Activated T-cell treated with anti-CD3 and anti-CD28 coated beads, Interleukin-2, amount 50 U/mL, for 4 hours (primary cell): ENCODE measurements at regions not wholly inside any gene's neighbourhood (a gene's known extent, or its start where the extent isn't known, plus 50 kb on each side); places are given as distances from the start of the nearest gene placed in this dataset.
A peak's percentile ranks its signal among the peaks of the same experiment; 100 is the strongest.

Experiments
- ATAC-seq, 2 donors: fragments of 200-7000 bp; cut with Tn5 transposase; one replicate each; pipeline ENCODE4 v1.10.0; 2021
- DNase-seq: peaks from one replicate; pipeline ENCODE4 v3.0.0-alpha.2; 2020
- H3K27me3 Mint-ChIP-seq: one replicate; pipeline ENCODE4 v1.8.0; 2021; ENCODE audit warnings: low read depth, mixed read lengths
- H3K36me3 Mint-ChIP-seq: one replicate; pipeline ENCODE4 v1.8.0; 2022; ENCODE audit warnings: mixed read lengths; ENCODE audit not compliant: insufficient read depth
- H3K4me1 Mint-ChIP-seq: one replicate; pipeline ENCODE4 v1.8.0; 2021; ENCODE audit warnings: low read depth, mixed read lengths
- H3K4me3 Mint-ChIP-seq: one replicate; pipeline ENCODE4 v1.8.0; 2021; ENCODE audit warnings: mild to moderate bottlenecking, moderate library complexity, mixed read lengths
- H3K9me3 Mint-ChIP-seq: one replicate; pipeline ENCODE4 v1.8.0; 2021; ENCODE audit warnings: mixed read lengths

DNA sequence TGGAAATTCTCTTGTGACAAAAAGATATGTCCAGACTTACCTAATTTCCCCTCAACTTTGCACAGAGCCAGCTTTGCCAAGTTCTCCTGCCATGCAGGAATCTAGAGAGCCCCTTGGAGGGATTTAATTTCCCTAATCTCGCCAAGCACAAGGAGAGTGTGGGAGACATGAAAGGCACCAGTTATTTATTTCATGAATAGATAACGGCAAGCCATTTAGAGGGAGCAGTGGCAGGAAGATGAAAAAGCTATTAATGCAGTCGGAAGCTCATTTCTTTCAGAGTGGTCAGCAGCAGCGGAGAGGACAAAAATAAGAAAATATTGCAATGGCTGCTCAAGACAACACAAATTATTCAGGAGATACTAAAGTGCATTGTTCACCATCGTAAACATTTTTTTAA, 150.9 kb upstream of the WSCD2 start:
- H3K9me3 Mint-ChIP-seq, result peaks cover 13% of the 10 kb centered on the region
- H3K36me3 Mint-ChIP-seq, result no peaks in the 10 kb centered on the region
- peaks cover 15% of the 10 kb centered on the region for H3K27me3 Mint-ChIP-seq
- no peak overlapping the region for H3K4me3 Mint-ChIP-seq
- DNase-seq, result no peak
- H3K4me1 Mint-ChIP-seq, result no peaks in the 10 kb centered on the region
- ATAC-seq, result no peak

DNA sequence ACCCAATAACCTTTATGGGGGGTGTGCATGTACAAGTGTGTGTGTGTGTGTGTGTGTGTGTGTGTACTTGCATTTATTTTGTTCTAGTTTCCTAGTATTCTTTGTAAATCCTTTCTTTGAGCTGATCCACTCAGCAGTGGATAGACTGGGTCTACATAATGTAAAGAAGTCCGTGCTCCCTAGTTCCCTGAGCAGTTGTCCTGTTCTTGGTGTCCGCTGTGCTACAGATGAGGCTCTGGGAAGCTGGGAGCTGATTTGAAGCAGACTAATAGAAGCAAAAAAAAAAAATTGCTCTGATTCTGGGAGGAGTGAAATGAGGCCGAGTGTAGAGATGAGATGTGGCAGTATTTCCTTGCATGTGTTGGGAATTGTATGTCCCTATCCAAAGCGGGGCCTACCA, 150.4 kb upstream of the WSCD2 start:
- ATAC-seq (no peak), DNase-seq (no peak)
- H3K36me3 Mint-ChIP-seq, result no peaks in the 10 kb centered on the region
- peaks cover 16% of the 10 kb centered on the region for H3K27me3 Mint-ChIP-seq
- peaks cover 12% of the 10 kb centered on the region for H3K9me3 Mint-ChIP-seq
- H3K4me1 Mint-ChIP-seq, result no peaks in the 10 kb centered on the region
- H3K4me3 Mint-ChIP-seq, result no peak overlapping the region

DNA sequence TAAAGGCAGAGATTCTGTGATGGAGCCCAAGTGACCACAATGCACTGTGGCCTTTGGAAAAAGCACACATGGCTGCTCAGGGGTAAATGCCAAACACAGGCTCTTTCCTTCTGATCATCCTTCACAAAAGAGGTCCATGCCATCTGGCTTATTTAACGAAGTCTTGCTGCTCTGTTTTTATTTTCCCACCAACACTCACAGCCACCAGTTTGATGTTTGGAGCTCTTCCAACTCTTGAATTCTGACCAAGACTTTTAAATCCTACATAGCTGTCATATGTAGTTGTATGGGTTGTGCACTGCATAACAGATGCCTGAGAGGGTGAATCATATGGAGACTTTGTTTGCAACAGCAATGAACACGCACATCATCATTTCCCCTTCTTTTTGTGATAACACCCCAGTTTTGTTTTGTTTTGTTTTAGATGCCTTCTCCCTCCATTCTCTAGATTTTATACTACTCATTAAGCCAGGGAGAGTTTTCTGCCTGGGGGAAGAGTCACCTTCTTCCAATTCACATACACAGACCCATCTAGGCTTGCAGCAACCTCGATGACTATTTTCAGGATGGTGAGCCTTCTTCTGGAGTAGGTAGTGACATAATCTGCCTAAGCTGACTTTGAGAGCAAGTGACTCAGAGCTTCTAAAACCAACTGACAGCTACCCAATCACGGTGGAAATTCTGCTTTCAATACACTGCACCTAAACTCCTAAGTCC, 145.2 kb upstream of the WSCD2 start:
- Mint-ChIP-seq H3K9me3 (no peaks in the 10 kb centered on the region), H3K36me3 (no peaks in the 10 kb centered on the region), H3K27me3 (peaks cover 21% of the 10 kb centered on the region), H3K4me1 (no peaks in the 10 kb centered on the region), H3K4me3 (no peak overlapping the region)
- ATAC-seq, result no peak
- no peak for DNase-seq

DNA sequence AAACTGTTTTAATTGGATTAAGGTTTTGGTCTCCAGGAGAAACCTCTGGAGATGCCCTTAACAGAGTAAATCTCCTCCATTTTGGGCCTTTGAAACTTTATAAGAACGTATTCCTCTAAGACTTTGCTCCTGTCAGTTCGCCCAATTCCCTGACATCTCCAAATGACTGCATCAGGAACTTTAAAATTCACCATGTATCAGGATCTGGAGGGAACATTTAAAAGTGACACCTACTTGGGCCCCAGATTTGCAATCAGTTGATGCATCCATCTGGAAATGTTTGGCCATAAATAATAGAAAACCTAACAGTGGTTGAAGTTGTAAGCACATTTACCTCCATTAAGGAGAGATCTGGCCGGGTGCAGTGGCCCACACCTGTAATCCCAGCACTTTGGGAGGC, 144.1 kb upstream of the WSCD2 start:
- no peak for DNase-seq
- H3K36me3 Mint-ChIP-seq, result no peaks in the 10 kb centered on the region
- H3K27me3 Mint-ChIP-seq, result peaks cover 22% of the 10 kb centered on the region
- no peak for ATAC-seq
- H3K4me1 Mint-ChIP-seq, result no peaks in the 10 kb centered on the region
- no peaks in the 10 kb centered on the region for H3K9me3 Mint-ChIP-seq
- no peak overlapping the region for H3K4me3 Mint-ChIP-seq

DNA sequence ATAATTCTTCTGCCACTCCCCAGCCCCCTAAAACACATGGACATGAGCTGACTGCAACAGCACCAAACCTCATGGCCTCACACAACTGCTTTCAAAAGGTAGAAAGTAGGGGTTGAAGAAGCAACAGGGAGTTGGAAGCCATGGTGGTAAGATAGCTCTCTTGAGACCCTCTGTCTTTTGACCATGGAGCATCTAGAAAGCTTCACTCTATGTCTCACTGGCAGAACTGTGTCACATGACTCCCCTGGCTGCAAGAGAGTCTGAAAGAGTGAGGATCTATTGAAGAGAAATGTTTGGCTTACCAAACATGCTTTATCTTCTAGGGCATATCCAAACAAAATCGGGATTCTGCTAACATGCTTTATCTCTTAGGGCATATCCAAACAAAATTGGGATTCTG, 142.9 kb upstream of the WSCD2 start:
- peaks cover 22% of the 10 kb centered on the region for H3K27me3 Mint-ChIP-seq
- ATAC-seq, result no peak

DNA sequence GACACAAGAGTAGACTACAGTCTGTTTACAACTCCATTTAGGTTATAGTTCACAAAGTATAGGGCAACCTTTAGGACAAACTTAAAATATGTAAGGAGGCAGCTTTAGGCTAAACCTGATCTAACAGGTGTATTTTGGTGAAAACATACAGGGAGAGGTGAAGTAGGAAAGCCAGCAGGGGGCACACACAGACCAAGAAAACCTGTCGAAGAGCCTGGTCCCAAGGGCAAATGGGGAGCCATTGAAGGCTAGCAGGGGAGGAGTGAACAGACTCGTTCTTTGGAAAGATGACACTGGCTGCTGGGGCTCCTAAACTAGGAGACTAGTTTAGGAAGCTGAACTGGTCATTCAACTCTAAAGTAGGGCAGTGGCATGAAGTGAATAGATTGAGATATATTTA, 138.8 kb upstream of the WSCD2 start:
- ATAC-seq, result no peak
- H3K9me3 Mint-ChIP-seq, result no peaks in the 10 kb centered on the region
- no peaks in the 10 kb centered on the region for H3K36me3 Mint-ChIP-seq
- peaks cover 13% of the 10 kb centered on the region for H3K27me3 Mint-ChIP-seq
- H3K4me3 Mint-ChIP-seq, result no peak overlapping the region
- H3K4me1 Mint-ChIP-seq, result no peaks in the 10 kb centered on the region
- DNase-seq, result peak; percentile 14

More for the DNA sequence above, 142.9 kb upstream of the WSCD2 start:
- H3K9me3 Mint-ChIP-seq, result no peaks in the 10 kb centered on the region
- H3K4me3 Mint-ChIP-seq, result no peak overlapping the region
- DNase-seq, result no peak
- no peaks in the 10 kb centered on the region for H3K36me3 Mint-ChIP-seq
- H3K4me1 Mint-ChIP-seq, result no peaks in the 10 kb centered on the region

DNA sequence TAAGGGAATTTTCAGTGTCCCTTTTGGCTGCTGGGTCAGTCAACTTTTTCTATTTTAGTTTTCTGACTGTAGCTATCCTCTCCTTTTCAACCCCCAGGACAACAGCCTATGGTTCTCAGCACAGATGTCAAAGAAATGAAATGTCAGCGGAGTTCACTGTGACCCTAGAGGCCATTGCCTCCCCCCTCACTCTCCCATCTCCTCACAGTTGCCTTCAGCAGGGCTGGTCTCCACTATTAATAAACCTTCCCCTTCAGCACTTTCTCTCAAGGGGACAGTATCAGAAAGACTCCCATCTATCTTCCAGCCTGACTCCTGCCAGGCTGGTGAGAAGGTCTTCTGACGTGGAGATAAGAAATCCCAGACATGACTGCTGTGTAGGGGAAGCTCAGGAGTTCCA, 137.1 kb upstream of the WSCD2 start:
- peaks cover 18% of the 10 kb centered on the region for H3K27me3 Mint-ChIP-seq
- H3K9me3 Mint-ChIP-seq, result no peaks in the 10 kb centered on the region
- ATAC-seq, result no peak
- no peak overlapping the region for H3K4me3 Mint-ChIP-seq
- no peaks in the 10 kb centered on the region for H3K36me3 Mint-ChIP-seq
- no peak for DNase-seq
- H3K4me1 Mint-ChIP-seq, result no peaks in the 10 kb centered on the region

DNA sequence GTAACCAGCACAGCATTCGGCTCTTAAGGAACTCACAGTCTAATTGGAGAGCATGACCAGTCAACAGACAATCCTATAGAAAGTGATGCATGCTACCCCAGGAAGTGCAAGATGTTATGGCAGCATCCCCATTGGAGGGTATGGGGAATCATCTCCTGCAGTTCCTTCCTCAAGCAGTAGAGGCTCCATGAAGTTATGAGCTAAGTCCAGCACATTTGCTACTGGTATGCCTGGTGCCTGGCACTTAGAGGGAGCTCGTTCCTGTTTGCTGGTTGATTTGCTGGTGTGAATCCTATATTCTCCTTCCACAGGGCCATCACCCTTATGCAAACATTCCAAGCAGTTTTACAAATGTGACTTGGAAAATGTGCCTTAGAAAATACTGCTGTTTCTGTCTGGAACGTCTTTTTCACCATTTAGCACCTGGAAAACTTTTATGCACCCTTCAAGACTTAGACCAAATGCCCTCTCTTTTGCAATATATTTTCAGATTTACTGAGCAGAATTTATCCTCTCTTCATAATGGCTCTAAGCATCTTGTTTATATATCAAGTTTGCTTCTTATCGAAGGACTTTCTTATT, 136.1 kb upstream of the WSCD2 start:
- no peaks in the 10 kb centered on the region for H3K4me1 Mint-ChIP-seq
- no peak overlapping the region for H3K4me3 Mint-ChIP-seq
- H3K9me3 Mint-ChIP-seq, result peaks cover 1% of the 10 kb centered on the region
- DNase-seq, result no peak
- no peaks in the 10 kb centered on the region for H3K36me3 Mint-ChIP-seq
- ATAC-seq, result no peak
- H3K27me3 Mint-ChIP-seq, result peaks cover 21% of the 10 kb centered on the region

DNA sequence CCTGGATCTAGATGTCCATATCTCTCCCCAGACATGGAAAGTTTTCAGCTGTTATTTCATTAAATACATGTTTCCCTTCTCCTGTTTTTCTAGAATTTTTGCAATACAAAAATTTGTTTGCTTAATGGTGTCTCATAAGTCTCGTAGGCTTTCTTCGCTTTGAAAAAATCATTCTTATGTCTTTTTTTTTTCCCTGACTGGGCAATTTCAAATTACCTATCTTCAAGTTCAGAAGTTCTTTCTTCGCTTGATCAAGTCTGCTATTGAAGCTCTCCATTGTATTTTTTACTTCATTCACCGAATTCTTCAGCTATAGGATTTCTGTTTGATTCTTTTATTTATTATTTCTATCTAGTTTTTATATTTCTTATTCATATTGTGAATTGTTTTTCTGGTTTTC, 130.2 kb upstream of the WSCD2 start:
- H3K36me3 Mint-ChIP-seq, result no peaks in the 10 kb centered on the region
- H3K4me1 Mint-ChIP-seq, result no peaks in the 10 kb centered on the region
- peaks cover 16% of the 10 kb centered on the region for H3K9me3 Mint-ChIP-seq
- no peak overlapping the region for H3K4me3 Mint-ChIP-seq
- no peak for ATAC-seq
- no peak for DNase-seq
- peaks cover 38% of the 10 kb centered on the region for H3K27me3 Mint-ChIP-seq

DNA sequence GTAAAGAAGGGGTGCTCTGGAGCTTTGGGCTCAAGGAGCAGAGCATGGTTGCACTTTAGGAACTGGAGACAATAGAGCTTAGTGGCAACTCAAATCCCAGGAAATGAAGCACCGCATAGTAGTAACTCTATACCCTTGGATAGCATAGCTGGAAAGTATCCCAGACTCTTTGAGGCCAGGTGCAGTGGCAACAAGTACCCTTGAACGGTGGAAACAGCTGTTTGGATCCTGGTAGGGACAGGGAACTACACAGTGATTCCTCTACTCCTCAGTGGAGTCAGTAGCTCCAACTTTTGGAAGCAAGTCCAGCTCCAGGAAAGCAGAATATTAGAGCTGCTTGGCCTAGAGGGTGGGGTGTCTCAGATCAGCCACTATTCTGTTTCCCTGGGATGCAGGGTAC, 129.0 kb upstream of the WSCD2 start:
- no peak for ATAC-seq
- no peaks in the 10 kb centered on the region for H3K36me3 Mint-ChIP-seq
- peaks cover 37% of the 10 kb centered on the region for H3K27me3 Mint-ChIP-seq
- no peak for DNase-seq
- H3K9me3 Mint-ChIP-seq, result peaks cover 16% of the 10 kb centered on the region
- H3K4me3 Mint-ChIP-seq, result no peak overlapping the region
- H3K4me1 Mint-ChIP-seq, result no peaks in the 10 kb centered on the region

DNA sequence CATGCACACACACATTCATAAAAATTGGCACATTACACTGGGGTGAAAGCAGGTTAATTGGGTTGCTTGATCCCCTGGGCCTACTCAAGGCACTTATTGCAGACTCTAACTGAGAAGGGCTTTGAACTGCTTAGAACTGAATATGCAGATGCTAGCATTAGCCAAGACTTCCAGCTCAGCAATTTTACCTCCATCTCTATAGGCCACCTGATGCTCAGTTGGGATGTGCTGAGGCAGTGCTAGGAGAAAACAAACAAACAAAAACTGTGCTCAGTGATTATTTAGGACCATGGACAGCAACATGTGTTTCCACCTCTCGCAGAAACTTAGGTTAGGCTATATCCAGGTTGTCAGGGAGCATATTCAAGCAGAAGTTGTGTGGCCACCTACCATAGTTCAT, 124.8 kb upstream of the WSCD2 start:
- Mint-ChIP-seq H3K27me3 (peaks cover 36% of the 10 kb centered on the region), H3K4me1 (no peaks in the 10 kb centered on the region), H3K36me3 (no peaks in the 10 kb centered on the region), H3K4me3 (no peak overlapping the region), H3K9me3 (peaks cover 3% of the 10 kb centered on the region)
- DNase-seq (no peak), ATAC-seq (no peak)

DNA sequence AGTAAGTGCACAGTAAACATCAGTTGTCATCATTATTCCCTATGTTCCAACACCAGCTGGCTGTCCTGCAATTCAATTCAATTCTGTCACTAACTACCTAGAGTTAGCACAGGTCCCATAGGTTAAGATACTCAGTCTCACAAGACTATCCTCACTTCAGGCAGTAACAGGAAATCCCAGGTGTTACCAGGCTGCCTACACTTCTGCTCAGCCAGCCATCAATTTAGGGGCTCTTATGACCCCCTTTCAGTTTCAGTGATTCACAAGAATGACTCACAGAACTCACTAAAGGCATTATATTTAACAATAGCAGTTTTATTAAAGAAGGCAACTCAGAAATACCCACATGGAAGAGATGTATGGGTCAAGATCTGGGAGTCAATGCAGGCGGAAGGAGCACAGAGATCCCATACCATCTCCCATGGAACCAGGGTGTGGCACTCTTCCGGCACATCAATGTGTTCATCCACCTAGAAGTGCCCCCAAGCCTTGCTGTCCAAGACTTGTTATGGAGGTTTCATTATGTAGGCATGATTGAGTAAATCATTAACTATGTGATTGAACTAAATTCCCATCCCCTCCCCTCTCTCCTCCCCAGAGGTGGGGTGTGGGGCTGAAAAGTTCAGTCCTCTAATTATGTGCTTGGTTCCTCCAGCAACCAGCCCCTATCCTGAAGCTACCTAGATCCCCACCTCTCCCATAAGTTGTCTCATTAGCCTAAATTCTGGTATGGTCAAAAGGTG, 120.8 kb upstream of the WSCD2 start:
- Mint-ChIP-seq H3K36me3 (no peaks in the 10 kb centered on the region), H3K4me3 (no peak overlapping the region), H3K9me3 (no peaks in the 10 kb centered on the region), H3K4me1 (no peaks in the 10 kb centered on the region), H3K27me3 (peaks cover 21% of the 10 kb centered on the region)
- ATAC-seq (peak in 1 of 2 donors; percentile 61), DNase-seq (no peak)

DNA sequence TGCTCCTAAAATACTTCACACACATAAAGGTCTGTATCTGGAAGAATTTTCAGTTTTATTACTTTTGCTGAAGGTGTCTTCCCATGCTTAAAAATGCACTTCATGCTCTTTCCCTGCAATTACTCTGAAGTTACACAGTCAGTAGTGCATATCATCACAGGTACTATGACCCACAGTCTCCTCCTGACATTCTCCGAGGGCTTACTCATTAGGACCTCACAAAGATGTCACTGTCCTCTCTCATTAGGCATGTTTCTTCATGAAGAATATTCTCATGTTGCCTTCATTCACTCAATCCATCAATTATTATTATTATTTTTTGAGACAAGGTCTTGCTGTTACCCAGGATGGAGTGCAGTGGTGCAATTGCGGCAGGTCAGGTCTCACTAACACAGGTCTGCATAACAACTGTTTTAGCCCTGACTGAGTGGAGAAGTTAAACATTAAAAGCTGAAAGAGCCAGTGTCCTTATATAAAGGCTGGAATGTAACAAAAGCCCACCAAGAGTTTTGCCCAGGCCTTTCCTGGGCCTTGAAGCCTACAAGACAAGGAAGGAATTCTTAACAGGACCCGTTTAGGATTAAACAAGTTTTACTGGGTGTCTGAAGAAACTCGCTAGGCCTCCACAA, 119.5 kb upstream of the WSCD2 start:
- H3K27me3 Mint-ChIP-seq, result peaks cover 25% of the 10 kb centered on the region
- DNase-seq (no peak), ATAC-seq (no peak)
- no peak overlapping the region for H3K4me3 Mint-ChIP-seq
- H3K4me1 Mint-ChIP-seq, result no peaks in the 10 kb centered on the region
- H3K36me3 Mint-ChIP-seq, result no peaks in the 10 kb centered on the region
- H3K9me3 Mint-ChIP-seq, result no peaks in the 10 kb centered on the region

DNA sequence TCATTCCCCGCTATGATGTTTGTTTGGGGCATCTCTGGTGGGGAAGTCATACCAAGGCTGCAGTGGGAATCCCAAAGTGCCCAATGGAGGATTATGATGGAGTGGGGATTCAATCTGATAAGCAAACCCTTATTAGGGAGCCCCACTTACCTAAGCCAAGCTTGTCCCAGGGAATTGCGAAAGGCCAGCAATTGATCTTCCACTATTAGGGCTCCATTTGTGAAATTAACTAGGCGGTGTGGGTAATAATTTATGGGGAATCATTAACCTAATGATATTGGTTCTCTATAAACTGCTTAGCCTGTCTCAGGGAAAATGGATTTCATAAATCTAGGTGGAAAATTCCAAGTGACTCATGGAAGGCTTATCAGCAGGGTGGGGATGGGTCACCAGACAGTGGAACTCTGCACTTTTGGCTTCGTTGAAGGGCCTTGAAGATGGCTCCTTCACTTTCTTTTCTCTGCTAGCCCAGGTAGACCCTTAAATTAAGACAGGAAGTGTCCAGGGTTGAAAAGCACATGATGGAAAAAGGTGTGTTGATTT, 113.0 kb upstream of the WSCD2 start:
- Mint-ChIP-seq H3K4me3 (no peak overlapping the region), H3K9me3 (no peaks in the 10 kb centered on the region)
- no peak for ATAC-seq

More for the DNA sequence above, 113.0 kb upstream of the WSCD2 start:
- no peaks in the 10 kb centered on the region for H3K36me3 Mint-ChIP-seq
- no peak for DNase-seq
- no peaks in the 10 kb centered on the region for H3K4me1 Mint-ChIP-seq
- H3K27me3 Mint-ChIP-seq, result peaks cover 5% of the 10 kb centered on the region
